ENCODE measurements at regions not wholly inside any gene's neighbourhood (a gene's known extent, or its start where the extent isn't known, plus 50 kb on each side); places are given as distances from the start of the nearest gene placed in this dataset.

GRCh38 chr20:16145919-16146318 is 427.3 kb downstream of the KIF16B start:
- TF ChIP-seq POLR2A (IDR thresholded peaks at IDR 0.05; ENCODE audit: low read depth, low read length) (no peak), CTCF (conservative IDR thresholded peaks at IDR 0.05; ENCODE audit: low read depth, low read length) (no peak), FOS (IDR thresholded peaks at IDR 0.05; ENCODE audit: low read depth, low read length) (no peak), ELK1 (IDR thresholded peaks at IDR 0.05; ENCODE audit: borderline replicate concordance, low read depth, low read length) (no peak), RCOR1 (IDR thresholded peaks at IDR 0.05; ENCODE audit: insufficient replicate concordance, low read length) (no peak), BHLHE40 (IDR thresholded peaks at IDR 0.05; ENCODE audit: low read depth, low read length) (no peak), USF2 (IDR thresholded peaks at IDR 0.05; ENCODE audit: low read depth, low read length) (no peak), MAZ (IDR thresholded peaks at IDR 0.05; ENCODE audit: borderline replicate concordance, low read depth, low read length) (no peak)
